GM21825 (cell line): ENCODE measurements at regions not wholly inside any gene's neighbourhood (a gene's known extent, or its start where the extent isn't known, plus 50 kb on each side); places are given as distances from the start of the nearest gene placed in this dataset.

Source experiments
- ATAC-seq: cut with Tn5 transposase; IDR thresholded peaks from one replicate; pipeline ENCODE4 v1.9.1; 2021; ENCODE audit warnings: mild to moderate bottlenecking, moderate library complexity; ENCODE audit not compliant: unreplicated experiment

GRCh38 chr13:58858870-58859371 is 1227.4 kb downstream of the PCDH17 start:
- no peak for ATAC-seq

GRCh38 chr13:58865286-58865685 is 1233.7 kb downstream of the PCDH17 start:
- ATAC-seq: no peak

- no peak for ATAC-seq
These were observed 1238.0 kb downstream of the PCDH17 start for GRCh38 chr13:58869566-58869965.

GRCh38 chr13:58876473-58876872 is 1244.9 kb downstream of the PCDH17 start:
- no peak for ATAC-seq

- ATAC-seq: no peak
These were observed 1247.6 kb downstream of the PCDH17 start for GRCh38 chr13:58879114-58879513.

- ATAC-seq: no peak
These were observed 1251.0 kb downstream of the PCDH17 start for GRCh38 chr13:58882516-58882915.

- no peak for ATAC-seq
These were observed 1251.9 kb downstream of the PCDH17 start for GRCh38 chr13:58883405-58883804.

- no peak for ATAC-seq
These were observed 1253.0 kb downstream of the PCDH17 start for GRCh38 chr13:58884353-58885209.

GRCh38 chr13:58889474-58889873 is 1257.9 kb downstream of the PCDH17 start:
- no peak for ATAC-seq

- no peak for ATAC-seq
These were observed 1261.9 kb downstream of the PCDH17 start for GRCh38 chr13:58893396-58893795.

GRCh38 chr13:58906329-58907007 is 1257.3 kb downstream of the DIAPH3 start:
- ATAC-seq: no peak

GRCh38 chr13:58907347-58907746 is 1256.4 kb downstream of the DIAPH3 start:
- no peak for ATAC-seq

- no peak for ATAC-seq
These were observed 1255.6 kb downstream of the DIAPH3 start for GRCh38 chr13:58908019-58908679.

GRCh38 chr13:58919551-58919950 is 1244.2 kb downstream of the DIAPH3 start:
- no peak for ATAC-seq

GRCh38 chr13:58921129-58921528 is 1242.6 kb downstream of the DIAPH3 start:
- no peak for ATAC-seq

GRCh38 chr13:58926858-58927257 is 1236.9 kb downstream of the DIAPH3 start:
- ATAC-seq: no peak

- ATAC-seq: no peak
These were observed 1230.3 kb downstream of the DIAPH3 start for GRCh38 chr13:58933475-58933874.

GRCh38 chr13:58935689-58936088 is 1228.0 kb downstream of the DIAPH3 start:
- no peak for ATAC-seq

GRCh38 chr13:58946274-58946673 is 1217.5 kb downstream of the DIAPH3 start:
- no peak for ATAC-seq

- ATAC-seq: no peak
These were observed 1214.1 kb downstream of the DIAPH3 start for GRCh38 chr13:58949646-58950045.

- no peak for ATAC-seq
These were observed 1212.8 kb downstream of the DIAPH3 start for GRCh38 chr13:58950911-58951310.
